ENCODE measurements at regions not wholly inside any gene's neighbourhood (a gene's known extent, or its start where the extent isn't known, plus 50 kb on each side); places are given as distances from the start of the nearest gene placed in this dataset.

DNA sequence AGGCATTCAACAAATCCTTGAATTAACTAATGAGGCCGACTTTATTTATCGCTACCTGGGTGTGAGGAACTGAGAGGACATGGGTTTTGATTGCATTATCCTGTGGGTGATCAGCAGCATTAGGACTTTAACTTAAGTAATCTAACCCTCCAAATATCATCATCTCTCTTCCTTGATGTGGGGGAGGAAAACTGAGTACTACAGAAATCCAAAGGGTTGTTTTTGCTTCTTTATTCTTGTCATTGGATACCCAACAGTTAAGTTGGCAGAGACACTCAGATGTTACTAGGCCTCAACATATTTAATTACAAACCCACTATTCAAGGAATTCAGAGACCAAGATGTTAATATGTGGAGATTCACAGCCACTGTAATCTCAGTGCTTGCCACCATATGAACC, 97.4 kb upstream of the ST6GALNAC5 start:
- H3K4me1 ChIP-seq (ENCODE audit: insufficient read depth), result peaks cover 6% of the 10 kb centered on the region; the same call in 1 of the 2 replicates
- H3K27me3 ChIP-seq (ENCODE audit: insufficient read depth), result no peaks in the 10 kb centered on the region
- H3K4me3 ChIP-seq, result no peak overlapping the region
- H3K36me3 ChIP-seq (ENCODE audit: insufficient read depth), result no peaks in the 10 kb centered on the region
- H3K4me1 Mint-ChIP-seq, result peaks cover 15% of the 10 kb centered on the region; the same call in 2 of the 3 replicates
- TF ChIP-seq ZNF462 (CRISPR knock-in tag; IDR thresholded peaks at IDR 0.05) (no peak), ZNF331 (CRISPR knock-in tag; IDR thresholded peaks at IDR 0.05; ENCODE audit: low read depth) (no peak), STAT1 (IDR thresholded peaks at IDR 0.05; ENCODE audit: unreplicated experiment) (no peak), REST (IDR thresholded peaks at IDR 0.05; ENCODE audit: unreplicated experiment) (no peak), EZH2 (IDR thresholded peaks at IDR 0.05; ENCODE audit: low read depth, unreplicated experiment) (no peak), POLR2AphosphoS5 (IDR thresholded peaks at IDR 0.05; ENCODE audit: low read depth) (no peak), NANOG (IDR thresholded peaks at IDR 0.05; ENCODE audit: borderline replicate concordance) (no peak), JUNB (IDR thresholded peaks at IDR 0.05; ENCODE audit: unreplicated experiment) (no peak), CREB1 (CRISPR knock-in tag; IDR thresholded peaks at IDR 0.05; ENCODE audit: low read depth) (no peak)
- TF ChIP-seq, protein P1, sequence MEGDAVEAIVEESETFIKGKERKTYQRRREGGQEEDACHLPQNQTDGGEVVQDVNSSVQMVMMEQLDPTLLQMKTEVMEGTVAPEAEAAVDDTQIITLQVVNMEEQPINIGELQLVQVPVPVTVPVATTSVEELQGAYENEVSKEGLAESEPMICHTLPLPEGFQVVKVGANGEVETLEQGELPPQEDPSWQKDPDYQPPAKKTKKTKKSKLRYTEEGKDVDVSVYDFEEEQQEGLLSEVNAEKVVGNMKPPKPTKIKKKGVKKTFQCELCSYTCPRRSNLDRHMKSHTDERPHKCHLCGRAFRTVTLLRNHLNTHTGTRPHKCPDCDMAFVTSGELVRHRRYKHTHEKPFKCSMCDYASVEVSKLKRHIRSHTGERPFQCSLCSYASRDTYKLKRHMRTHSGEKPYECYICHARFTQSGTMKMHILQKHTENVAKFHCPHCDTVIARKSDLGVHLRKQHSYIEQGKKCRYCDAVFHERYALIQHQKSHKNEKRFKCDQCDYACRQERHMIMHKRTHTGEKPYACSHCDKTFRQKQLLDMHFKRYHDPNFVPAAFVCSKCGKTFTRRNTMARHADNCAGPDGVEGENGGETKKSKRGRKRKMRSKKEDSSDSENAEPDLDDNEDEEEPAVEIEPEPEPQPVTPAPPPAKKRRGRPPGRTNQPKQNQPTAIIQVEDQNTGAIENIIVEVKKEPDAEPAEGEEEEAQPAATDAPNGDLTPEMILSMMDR (conservative IDR thresholded peaks at IDR 0.05; ENCODE audit: low read depth in 2 of 2), result no peak
- TF ChIP-seq, protein P2, sequence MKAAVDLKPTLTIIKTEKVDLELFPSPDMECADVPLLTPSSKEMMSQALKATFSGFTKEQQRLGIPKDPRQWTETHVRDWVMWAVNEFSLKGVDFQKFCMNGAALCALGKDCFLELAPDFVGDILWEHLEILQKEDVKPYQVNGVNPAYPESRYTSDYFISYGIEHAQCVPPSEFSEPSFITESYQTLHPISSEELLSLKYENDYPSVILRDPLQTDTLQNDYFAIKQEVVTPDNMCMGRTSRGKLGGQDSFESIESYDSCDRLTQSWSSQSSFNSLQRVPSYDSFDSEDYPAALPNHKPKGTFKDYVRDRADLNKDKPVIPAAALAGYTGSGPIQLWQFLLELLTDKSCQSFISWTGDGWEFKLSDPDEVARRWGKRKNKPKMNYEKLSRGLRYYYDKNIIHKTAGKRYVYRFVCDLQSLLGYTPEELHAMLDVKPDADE (IDR thresholded peaks at IDR 0.05), result no peak
- ATAC-seq (no peak), DNase-seq (ENCODE audit: low spot score) (no peak)
- no peak overlapping the region for H3K27ac ChIP-seq (ENCODE audit: low read depth)
- H4K20me1 ChIP-seq (replicated peaks; ENCODE audit: insufficient read depth), result no peaks in the 10 kb centered on the region
- no peaks in the 10 kb centered on the region for H3F3A ChIP-seq (replicated peaks; ENCODE audit: low read depth)
- no peak overlapping the region for H3K4me2 ChIP-seq
- no peak overlapping the region for H3K27ac Mint-ChIP-seq
- no peaks in the 10 kb centered on the region for H3K27me3 Mint-ChIP-seq (ENCODE audit: insufficient read depth, low read depth, poor library complexity)
- H3K79me2 ChIP-seq (replicated peaks; ENCODE audit: insufficient read depth), result no peaks in the 10 kb centered on the region
- no peaks in the 10 kb centered on the region for H3K9me2 ChIP-seq (ENCODE audit: insufficient read depth)
- no peaks in the 10 kb centered on the region for H3K9me3 Mint-ChIP-seq
- H3K36me3 Mint-ChIP-seq (ENCODE audit: low read depth), result no peaks in the 10 kb centered on the region
- H2AFZ ChIP-seq, result no peak overlapping the region
- H3K4me3 Mint-ChIP-seq, result no peak overlapping the region
